ENCODE measurements at regions not wholly inside any gene's neighbourhood (a gene's known extent, or its start where the extent isn't known, plus 50 kb on each side); places are given as distances from the start of the nearest gene placed in this dataset.

DNA sequence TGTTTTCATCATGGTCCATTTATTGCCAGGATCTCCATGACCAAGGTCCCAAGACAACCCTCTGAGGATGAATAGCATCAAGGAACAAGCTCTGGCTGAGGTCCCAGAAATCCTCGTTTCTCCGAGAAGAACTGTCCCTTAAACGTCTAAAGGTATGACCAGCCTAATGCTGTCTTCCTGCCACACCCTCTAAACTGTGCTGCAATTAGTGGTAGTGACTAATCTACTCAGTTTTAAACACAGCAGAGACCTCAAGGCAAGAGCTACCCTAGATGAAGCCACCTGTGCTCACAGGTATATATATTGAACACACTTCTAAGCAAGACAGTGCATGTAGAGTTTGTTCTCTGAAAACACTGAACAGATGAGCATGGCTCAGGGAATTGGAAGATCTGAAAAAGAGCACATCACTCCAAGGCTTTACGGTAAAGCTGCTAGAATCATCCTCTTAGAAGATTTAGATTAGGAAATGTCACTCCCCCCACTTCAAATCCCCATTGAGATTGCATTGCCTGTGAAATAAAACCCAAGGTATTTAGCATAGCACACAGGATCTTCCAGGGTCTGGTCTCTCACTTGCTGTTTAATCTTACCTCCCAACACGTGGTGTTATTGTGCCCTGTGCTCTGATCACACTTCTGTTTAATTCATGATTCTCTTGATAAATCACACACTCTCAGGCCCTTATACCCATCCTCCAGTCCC, 173.9 kb upstream of the VCX3A start:
- DNase-seq: no peak
- Histone ChIP-seq H3K4me3 (no peak overlapping the region), H3K27me3 (no peaks in the 10 kb centered on the region)

DNA sequence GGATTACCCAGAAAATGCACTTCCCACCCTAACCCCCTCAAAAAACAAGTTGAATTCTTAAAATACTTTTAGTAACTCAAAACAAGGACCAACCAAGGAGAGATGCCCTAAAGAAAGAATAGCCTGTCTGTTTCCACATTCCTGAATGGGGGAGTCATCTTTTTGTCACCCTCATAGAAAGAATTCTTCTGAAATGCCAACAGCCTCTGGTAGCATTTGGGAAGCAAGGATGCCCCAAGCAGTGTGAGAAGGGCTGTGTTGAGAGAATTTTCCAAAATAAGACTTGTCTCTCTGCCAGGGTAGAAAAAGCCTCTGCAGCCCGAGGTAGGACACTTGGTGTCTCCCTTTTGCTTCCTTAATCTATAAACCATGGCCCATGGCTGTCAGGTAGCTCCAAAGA, 173.1 kb upstream of the VCX3A start:
- H3K36me3 ChIP-seq: no peaks in the 10 kb centered on the region
- no peak for DNase-seq
- H3K27me3 ChIP-seq: no peaks in the 10 kb centered on the region
- H3K27ac ChIP-seq: no peak overlapping the region
- H3K4me3 ChIP-seq: no peak overlapping the region
- TF ChIP-seq POLR2A (IDR thresholded peaks at IDR 0.05): no peak
- TF ChIP-seq, protein P1, sequence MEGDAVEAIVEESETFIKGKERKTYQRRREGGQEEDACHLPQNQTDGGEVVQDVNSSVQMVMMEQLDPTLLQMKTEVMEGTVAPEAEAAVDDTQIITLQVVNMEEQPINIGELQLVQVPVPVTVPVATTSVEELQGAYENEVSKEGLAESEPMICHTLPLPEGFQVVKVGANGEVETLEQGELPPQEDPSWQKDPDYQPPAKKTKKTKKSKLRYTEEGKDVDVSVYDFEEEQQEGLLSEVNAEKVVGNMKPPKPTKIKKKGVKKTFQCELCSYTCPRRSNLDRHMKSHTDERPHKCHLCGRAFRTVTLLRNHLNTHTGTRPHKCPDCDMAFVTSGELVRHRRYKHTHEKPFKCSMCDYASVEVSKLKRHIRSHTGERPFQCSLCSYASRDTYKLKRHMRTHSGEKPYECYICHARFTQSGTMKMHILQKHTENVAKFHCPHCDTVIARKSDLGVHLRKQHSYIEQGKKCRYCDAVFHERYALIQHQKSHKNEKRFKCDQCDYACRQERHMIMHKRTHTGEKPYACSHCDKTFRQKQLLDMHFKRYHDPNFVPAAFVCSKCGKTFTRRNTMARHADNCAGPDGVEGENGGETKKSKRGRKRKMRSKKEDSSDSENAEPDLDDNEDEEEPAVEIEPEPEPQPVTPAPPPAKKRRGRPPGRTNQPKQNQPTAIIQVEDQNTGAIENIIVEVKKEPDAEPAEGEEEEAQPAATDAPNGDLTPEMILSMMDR (IDR thresholded peaks at IDR 0.05): no peak
- no peaks in the 10 kb centered on the region for H3K9me3 ChIP-seq
- H3K4me1 ChIP-seq: no peaks in the 10 kb centered on the region

More for the DNA sequence above, 173.9 kb upstream of the VCX3A start:
- no peaks in the 10 kb centered on the region for H3K4me1 ChIP-seq
- no peaks in the 10 kb centered on the region for H3K9me3 ChIP-seq
- H3K27ac ChIP-seq: no peak overlapping the region
- TF ChIP-seq, protein P1 (IDR thresholded peaks at IDR 0.05): no peak
- no peak for TF ChIP-seq POLR2A (IDR thresholded peaks at IDR 0.05)
- H3K36me3 ChIP-seq: no peaks in the 10 kb centered on the region

DNA sequence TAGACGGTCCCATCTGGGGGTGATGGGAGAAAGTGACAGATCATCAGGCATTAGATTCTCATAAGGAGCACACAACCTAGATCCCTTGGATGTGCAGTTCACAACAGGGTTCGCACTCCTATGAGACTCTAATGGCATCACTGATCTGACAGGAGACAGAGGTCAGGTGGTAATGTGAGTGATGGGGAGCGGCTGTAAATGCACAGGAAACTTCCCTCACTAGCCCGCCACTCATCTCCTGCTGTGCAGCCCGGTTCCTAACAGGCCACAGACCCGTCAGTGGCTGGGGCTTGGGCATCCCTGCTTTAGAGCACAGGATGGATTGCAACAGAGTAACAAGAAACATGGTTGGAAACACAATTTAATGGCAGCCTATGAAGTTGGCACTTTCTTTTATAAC, 172.6 kb upstream of the VCX3A start:
- TF ChIP-seq, protein P1 (IDR thresholded peaks at IDR 0.05): no peak
- TF ChIP-seq POLR2A (IDR thresholded peaks at IDR 0.05): no peak
- H3K4me3 ChIP-seq: no peak overlapping the region
- no peaks in the 10 kb centered on the region for H3K9me3 ChIP-seq
- H3K4me1 ChIP-seq: no peaks in the 10 kb centered on the region
- H3K36me3 ChIP-seq: no peaks in the 10 kb centered on the region
- H3K27me3 ChIP-seq: no peaks in the 10 kb centered on the region
- DNase-seq: no peak
- H3K27ac ChIP-seq: no peak overlapping the region

DNA sequence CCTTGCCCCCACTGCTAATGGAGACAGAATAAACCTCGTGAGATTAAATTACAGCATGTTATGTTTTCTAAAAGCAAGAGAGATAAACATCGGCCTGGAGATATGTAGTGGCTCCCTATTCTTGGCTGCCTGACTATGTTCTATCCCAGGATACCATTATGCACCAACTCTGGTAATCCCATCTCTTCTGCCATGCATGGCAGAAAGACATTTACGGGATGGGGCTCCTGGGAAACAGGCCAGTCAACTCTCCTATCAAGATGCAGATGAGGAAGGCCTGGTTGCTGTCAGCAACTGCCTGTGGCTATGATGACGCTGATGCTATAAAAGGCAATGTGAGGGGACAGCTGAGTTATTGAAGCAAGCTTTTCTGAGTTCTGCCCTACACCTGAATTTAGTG, 166.2 kb upstream of the VCX3A start:
- no peaks in the 10 kb centered on the region for H3K27me3 ChIP-seq
- no peak overlapping the region for H3K27ac ChIP-seq
- no peaks in the 10 kb centered on the region for H3K4me1 ChIP-seq
- DNase-seq: no peak
- H3K4me3 ChIP-seq: no peak overlapping the region
- no peak for TF ChIP-seq POLR2A (IDR thresholded peaks at IDR 0.05)
- TF ChIP-seq, protein P1 (IDR thresholded peaks at IDR 0.05): no peak
- H3K36me3 ChIP-seq: no peaks in the 10 kb centered on the region
- H3K9me3 ChIP-seq: no peaks in the 10 kb centered on the region

DNA sequence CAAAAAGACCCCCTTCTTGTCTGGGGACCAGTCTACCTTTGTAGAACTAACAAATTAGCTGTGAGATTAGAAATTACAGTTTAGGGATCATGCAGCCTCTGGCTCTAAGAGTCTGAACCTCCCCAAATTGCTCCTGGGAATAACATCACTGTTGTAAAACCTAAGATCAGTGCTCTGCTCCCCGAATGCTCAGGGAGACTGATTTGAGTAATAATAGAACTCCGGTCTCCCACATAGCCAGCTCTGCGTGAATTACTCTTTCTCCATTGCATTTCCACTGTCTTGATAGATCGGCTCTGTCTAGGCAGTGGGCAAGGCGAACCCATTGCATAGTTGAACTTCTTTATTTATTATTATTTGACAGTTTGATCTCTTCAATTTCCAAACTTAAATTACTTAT, 160.8 kb upstream of the VCX3A start:
- no peak overlapping the region for H3K27ac ChIP-seq
- no peak overlapping the region for H3K4me3 ChIP-seq
- no peaks in the 10 kb centered on the region for H3K27me3 ChIP-seq
- DNase-seq: no peak
- TF ChIP-seq, protein P1 (IDR thresholded peaks at IDR 0.05): no peak
- TF ChIP-seq POLR2A (IDR thresholded peaks at IDR 0.05): no peak
- no peaks in the 10 kb centered on the region for H3K36me3 ChIP-seq
- no peaks in the 10 kb centered on the region for H3K9me3 ChIP-seq
- H3K4me1 ChIP-seq: no peaks in the 10 kb centered on the region

DNA sequence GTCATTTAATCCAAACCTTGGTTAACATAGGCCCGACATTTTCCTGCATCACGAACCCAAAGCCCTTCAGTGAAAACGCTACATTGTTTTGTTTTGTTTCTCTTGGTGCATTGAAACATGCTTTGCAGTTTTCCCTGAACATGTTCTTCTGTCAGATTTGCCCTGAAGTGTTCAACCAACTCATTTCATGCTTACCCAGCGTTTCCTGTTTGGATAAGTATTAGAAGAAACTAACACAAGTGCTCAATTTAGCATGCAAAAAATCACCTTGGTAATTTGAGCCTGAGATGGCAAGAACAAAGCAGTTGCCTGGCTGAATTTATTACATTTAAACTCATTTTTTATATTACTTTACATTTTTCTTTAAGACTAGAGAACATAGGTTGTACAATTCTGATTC, 160.1 kb upstream of the VCX3A start:
- H3K27me3 ChIP-seq: no peaks in the 10 kb centered on the region
- H3K36me3 ChIP-seq: no peaks in the 10 kb centered on the region
- no peak overlapping the region for H3K27ac ChIP-seq
- DNase-seq: no peak
- no peaks in the 10 kb centered on the region for H3K4me1 ChIP-seq
- no peak overlapping the region for H3K4me3 ChIP-seq
- TF ChIP-seq POLR2A (IDR thresholded peaks at IDR 0.05): no peak
- TF ChIP-seq, protein P1 (IDR thresholded peaks at IDR 0.05): no peak
- no peaks in the 10 kb centered on the region for H3K9me3 ChIP-seq

All from Peyer's patch (tissue), 4 donors.